Panc1 (cell line): ENCODE measurements at regions not wholly inside any gene's neighbourhood (a gene's known extent, or its start where the extent isn't known, plus 50 kb on each side); places are given as distances from the start of the nearest gene placed in this dataset.

Experiments used
- ATAC-seq: fragments of 200-7000 bp; cut with Tn5 transposase; 2 replicates; pipeline ENCODE4 v1.9.1; 2020; ENCODE audit warnings: mild to moderate bottlenecking, moderate library complexity
- BruUV-seq: library from RNA; stranded (reverse); fragments of 400-500 nt; replicated peaks from 2 replicates; lab custom pipeline; 2021; lab: Mats Ljungman, UMichigan
- CTCF ChIA-PET: fragments of 300-600 bp; sonication (Branson Sonifier 250); formaldehyde crosslinking; loops from one replicate; lab custom pipeline; 2022; ENCODE audit warnings: antibody characterized with exemption; lab: Charles Lee
- POLR2A ChIA-PET: fragments of 300-600 bp; sonication (Branson Sonifier 250); formaldehyde crosslinking; loops from one replicate; lab custom pipeline; 2022; ENCODE audit warnings: antibody characterized with exemption; lab: Charles Lee
- DNase-seq: peaks from one replicate; pipeline ENCODE4 v3.0.0-alpha.2; 2010; ENCODE audit warnings: low read depth, low spot score
- H3K27ac ChIP-seq: 2 replicates; pipeline ENCODE4 v1.5.1; 2011; ENCODE audit warnings: mild to moderate bottlenecking, low read length, inconsistent platforms
- H3K27me3 ChIP-seq: fragments of 200-500 bp; sonication (Bioruptor generic); 2 replicates; pipeline ENCODE4 v1.6.0; 2014; ENCODE audit warnings: low read length, inconsistent platforms; ENCODE audit not compliant: control insufficient read depth, insufficient read depth
- H3K36me3 ChIP-seq: fragments of 200-500 bp; sonication (Bioruptor generic); 2 replicates; pipeline ENCODE4 v1.5.1; 2014; ENCODE audit warnings: inconsistent platforms, mild to moderate bottlenecking, low read length, moderate library complexity; ENCODE audit not compliant: control insufficient read depth, insufficient read depth
- H3K4me1 ChIP-seq: 2 replicates; pipeline ENCODE4 v1.5.1; 2011; ENCODE audit warnings: inconsistent platforms, mild to moderate bottlenecking, low read length, moderate library complexity; ENCODE audit not compliant: control insufficient read depth, insufficient read depth
- H3K4me3 ChIP-seq, 2 experiments: 2 replicates each; pipeline ENCODE4 v1.5.1; 2011 to 2012; ENCODE audit warnings: low read depth in 2 of 2, low read length in 2 of 2, mild to moderate bottlenecking in 2 of 2, inconsistent platforms in 1 of 2, moderate library complexity in 1 of 2
- H3K9me3 ChIP-seq: fragments of 200-500 bp; sonication (Bioruptor generic); 2 replicates; pipeline ENCODE4 v1.5.1; 2014; ENCODE audit warnings: low read depth, mild to moderate bottlenecking, inconsistent platforms, low read length, moderate library complexity; ENCODE audit not compliant: control insufficient read depth, insufficient read depth
- POLR2AphosphoS5 ChIP-seq: IDR thresholded peaks from 2 replicates; pipeline ENCODE4 v1.6.1; 2012; ENCODE audit warnings: mild to moderate bottlenecking, low read depth, low read length, moderate library complexity
- REST ChIP-seq, 2 experiments: IDR thresholded peaks; 2 replicates each; pipeline ENCODE4 v1.6.1; 2011 to 2012; ENCODE audit warnings: low read depth in 2 of 2, control low read depth in 1 of 2, low read length in 1 of 2, mild to moderate bottlenecking in 1 of 2, moderate library complexity in 1 of 2; ENCODE audit not compliant: insufficient read depth in 1 of 2
- SIN3A ChIP-seq: IDR thresholded peaks from 2 replicates; pipeline ENCODE4 v1.6.1; 2012; ENCODE audit warnings: low read depth, mild to moderate bottlenecking, low read length, moderate library complexity, borderline replicate concordance; ENCODE audit not compliant: insufficient read depth
- TCF7L2 ChIP-seq: IDR thresholded peaks from 2 replicates; pipeline ENCODE4 v1.6.1; 2011; ENCODE audit warnings: mild to moderate bottlenecking, low read depth, low read length, inconsistent platforms
- in situ Hi-C: cut with HindIII; loops from 2 replicates; pipeline ENCODE4 v1.10.0; 2016; ENCODE audit warnings: low sequenced_read_pairs, low pct_unique_long_range_greater_than_20kb
- intact Hi-C: fragments of 100-400 bp; cut with micrococcal nuclease; formaldehyde crosslinking; loops from one replicate; pipeline ENCODE4 v1.10.0; 2022; ENCODE audit not compliant: unreplicated experiment
- TF ChIP-seq, protein P1 (sequence below): fragments of 450-650 bp; IDR thresholded peaks from 2 replicates; pipeline ENCODE4 v1.5.1; 2017; ENCODE audit warnings: mild to moderate bottlenecking

- H3K27ac ChIP-seq, result no peak overlapping the region
Measured at GRCh38 chrX:22486296-22486695, 213.6 kb downstream of the CBLL2 start.

DNA sequence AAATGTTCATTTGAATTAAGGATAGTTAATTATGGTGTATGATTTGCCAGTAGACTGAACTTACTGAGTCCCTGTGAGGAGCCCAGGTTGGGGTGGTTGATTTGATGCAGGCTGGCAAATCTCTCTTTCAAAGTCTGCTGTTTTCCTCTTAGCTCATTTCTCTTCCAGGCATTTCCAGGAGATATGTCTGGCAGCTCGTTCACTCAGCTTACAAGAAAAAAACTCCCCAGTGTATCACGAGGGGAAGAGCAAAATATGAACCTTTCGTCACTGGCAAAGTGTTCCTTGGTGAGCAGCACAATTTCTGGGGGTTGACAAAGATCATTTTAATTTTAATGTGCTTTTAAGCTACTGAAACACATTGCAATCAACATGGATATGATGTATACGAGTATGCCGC is 244.2 kb downstream of the CBLL2 start:
- DNase-seq, result no peak
- in situ Hi-C loops, result no loop called here
- CTCF ChIA-PET, result no interaction called here
- intact Hi-C loops, result no loop called here
- Histone ChIP-seq H3K9me3 (no peaks in the 10 kb centered on the region), H3K4me3 (no peak overlapping the region), H3K27ac (no peak overlapping the region), H3K27me3 (no peaks in the 10 kb centered on the region), H3K36me3 (no peaks in the 10 kb centered on the region), H3K4me1 (no peaks in the 10 kb centered on the region)
- POLR2A ChIA-PET, result no interaction called here
- TF ChIP-seq TCF7L2 (no peak), REST (IDR thresholded peaks at IDR 0.05; ENCODE audit: insufficient read depth in 1 of 2, low read depth in 2 of 2, low read length in 1 of 2) (no peak), SIN3A (no peak), POLR2AphosphoS5 (no peak)
- TF ChIP-seq, protein P1, sequence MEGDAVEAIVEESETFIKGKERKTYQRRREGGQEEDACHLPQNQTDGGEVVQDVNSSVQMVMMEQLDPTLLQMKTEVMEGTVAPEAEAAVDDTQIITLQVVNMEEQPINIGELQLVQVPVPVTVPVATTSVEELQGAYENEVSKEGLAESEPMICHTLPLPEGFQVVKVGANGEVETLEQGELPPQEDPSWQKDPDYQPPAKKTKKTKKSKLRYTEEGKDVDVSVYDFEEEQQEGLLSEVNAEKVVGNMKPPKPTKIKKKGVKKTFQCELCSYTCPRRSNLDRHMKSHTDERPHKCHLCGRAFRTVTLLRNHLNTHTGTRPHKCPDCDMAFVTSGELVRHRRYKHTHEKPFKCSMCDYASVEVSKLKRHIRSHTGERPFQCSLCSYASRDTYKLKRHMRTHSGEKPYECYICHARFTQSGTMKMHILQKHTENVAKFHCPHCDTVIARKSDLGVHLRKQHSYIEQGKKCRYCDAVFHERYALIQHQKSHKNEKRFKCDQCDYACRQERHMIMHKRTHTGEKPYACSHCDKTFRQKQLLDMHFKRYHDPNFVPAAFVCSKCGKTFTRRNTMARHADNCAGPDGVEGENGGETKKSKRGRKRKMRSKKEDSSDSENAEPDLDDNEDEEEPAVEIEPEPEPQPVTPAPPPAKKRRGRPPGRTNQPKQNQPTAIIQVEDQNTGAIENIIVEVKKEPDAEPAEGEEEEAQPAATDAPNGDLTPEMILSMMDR, result no peak
- ATAC-seq, result no peak
- no TSS peak for BruUV-seq

More at GRCh38 chrX:22486296-22486695, 213.6 kb downstream of the CBLL2 start:
- intact Hi-C loops, result no loop called here
- Histone ChIP-seq H3K36me3 (no peaks in the 10 kb centered on the region), H3K9me3 (no peaks in the 10 kb centered on the region), H3K4me1 (no peaks in the 10 kb centered on the region), H3K27me3 (no peaks in the 10 kb centered on the region), H3K4me3 (no peak overlapping the region)
- no TSS peak for BruUV-seq
- in situ Hi-C loops, result no loop called here
- ChIA-PET CTCF (no interaction called here), POLR2A (interaction anchor here (0.6 kb wide), 1 partner anchor 541 kb away, joined by 3 read pairs; no protein-coding TSS in a partner anchor)
- TF ChIP-seq, protein P1, result no peak
- TF ChIP-seq TCF7L2 (no peak), REST (IDR thresholded peaks at IDR 0.05; ENCODE audit: insufficient read depth in 1 of 2, low read depth in 2 of 2, low read length in 1 of 2) (no peak), SIN3A (no peak), POLR2AphosphoS5 (no peak)
- no peak for DNase-seq
- no peak for ATAC-seq
